GM18519 (cell line): ENCODE measurements at regions not wholly inside any gene's neighbourhood (a gene's known extent, or its start where the extent isn't known, plus 50 kb on each side); places are given as distances from the start of the nearest gene placed in this dataset.
"Not testable (repeated sequence)": the region's sequence is repeated elsewhere in the genome, so short reads cannot be mapped to it uniquely, and the experiment has no call there.

Experiments
- ATAC-seq: cut with Tn5 transposase; IDR thresholded peaks from one replicate; pipeline ENCODE4 v1.9.1; 2021; ENCODE audit warnings: mild to moderate bottlenecking, moderate library complexity; ENCODE audit not compliant: unreplicated experiment, low FRiP score

DNA sequence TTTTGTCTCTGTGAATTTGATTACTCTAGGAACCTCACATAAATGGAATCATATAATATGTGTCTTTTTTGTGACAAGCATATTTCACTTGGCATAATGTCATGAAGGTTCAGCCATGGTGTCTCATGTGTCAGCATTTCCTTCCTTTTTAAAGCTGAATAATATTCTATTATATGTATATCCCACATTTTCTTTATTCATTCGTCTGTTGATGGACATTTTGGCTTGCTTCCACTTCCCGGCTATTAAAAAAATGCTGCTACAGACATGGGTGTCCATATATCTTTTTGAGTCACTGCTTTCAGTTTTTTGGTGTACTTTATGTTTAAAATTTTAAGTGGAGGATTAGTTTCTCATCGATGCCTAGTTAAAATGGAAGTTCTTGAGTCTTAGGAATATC is 59.8 kb upstream of the C5orf63 start:
- ATAC-seq = no peak

- ATAC-seq = no peak
These were observed 63.6 kb upstream of the C5orf63 start for GRCh38 chr5:127136908-127137307.

DNA sequence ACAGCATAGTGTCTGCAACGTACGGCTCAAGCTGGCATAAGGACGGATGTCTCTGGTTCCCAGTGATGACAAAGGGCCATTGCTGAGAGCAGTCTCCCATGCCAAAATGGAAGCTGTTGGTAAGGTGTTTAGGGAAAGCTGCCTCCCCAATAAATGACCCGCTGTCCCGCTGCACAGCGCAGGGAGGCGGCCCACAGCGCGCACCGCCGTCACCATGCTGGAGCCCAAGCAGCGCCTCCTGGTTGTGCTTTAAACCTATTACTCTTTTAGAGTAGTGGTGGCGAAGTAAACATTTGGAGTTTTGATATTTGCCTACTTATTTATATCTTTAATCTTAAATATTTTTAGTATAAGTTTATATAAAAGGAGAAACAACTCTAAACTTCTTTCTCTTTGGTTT is 70.4 kb upstream of the C5orf63 start:
- no peak for ATAC-seq

GRCh38 chr5:127153031-127153430 is 79.7 kb upstream of the C5orf63 start:
- ATAC-seq = no peak

- no peak for ATAC-seq
These were observed 80.2 kb upstream of the C5orf63 start for GRCh38 chr5:127153521-127153920.

DNA sequence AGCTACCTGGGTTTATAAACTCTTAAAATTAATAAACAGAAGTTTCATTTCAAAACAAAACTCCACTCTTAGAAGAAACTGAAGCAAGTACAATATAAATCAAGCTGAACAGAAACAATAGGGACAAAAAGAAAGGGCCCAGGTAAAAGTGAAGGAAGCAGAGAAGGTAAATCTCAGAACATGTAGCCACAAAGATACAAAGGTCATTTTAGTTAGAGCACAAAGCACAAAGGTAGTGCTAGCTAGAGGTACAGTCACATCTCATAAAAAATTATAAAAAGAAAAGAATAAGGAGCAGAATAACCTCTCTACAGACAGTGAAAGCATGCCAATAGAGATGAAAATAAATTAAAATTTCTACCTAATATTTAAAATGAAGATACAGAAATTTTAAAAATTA is 90.4 kb upstream of the C5orf63 start:
- no peak for ATAC-seq

DNA sequence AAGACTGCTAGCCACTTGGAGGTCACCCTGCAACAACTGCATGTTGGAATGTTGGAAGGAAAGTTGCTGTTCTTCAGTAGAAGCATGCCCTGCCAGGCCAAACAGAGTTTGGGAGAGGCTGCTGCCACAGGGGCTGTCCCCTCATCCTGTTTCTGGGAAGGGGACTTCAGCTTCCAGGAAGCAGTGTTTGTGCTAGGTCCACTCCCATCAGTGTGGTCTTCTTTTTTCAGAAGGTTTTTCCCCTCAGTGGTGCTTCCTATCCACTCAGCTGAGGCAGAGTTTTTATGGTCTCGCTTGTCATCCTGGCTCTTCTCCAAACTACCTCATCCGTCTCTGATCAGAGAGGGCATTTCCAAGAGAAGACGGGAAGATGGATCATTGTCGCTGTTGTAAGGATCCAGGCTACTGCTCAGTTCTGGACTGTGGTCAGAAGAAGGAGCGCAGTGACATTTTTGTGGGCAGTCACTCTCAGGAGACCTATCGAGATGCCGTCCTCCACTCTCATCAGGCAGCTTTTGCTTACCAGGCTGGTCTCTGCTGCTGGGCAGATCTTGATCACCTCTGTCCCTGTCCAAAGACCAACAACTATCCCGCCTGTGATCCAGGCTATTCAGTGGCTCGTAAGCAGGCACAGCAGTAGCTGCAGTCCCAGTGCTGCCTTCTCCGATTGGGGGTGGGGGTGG is 97.8 kb upstream of the C5orf63 start:
- ATAC-seq = no peak

GRCh38 chr5:127176769-127177168 is 103.5 kb upstream of the C5orf63 start:
- ATAC-seq = no peak

DNA sequence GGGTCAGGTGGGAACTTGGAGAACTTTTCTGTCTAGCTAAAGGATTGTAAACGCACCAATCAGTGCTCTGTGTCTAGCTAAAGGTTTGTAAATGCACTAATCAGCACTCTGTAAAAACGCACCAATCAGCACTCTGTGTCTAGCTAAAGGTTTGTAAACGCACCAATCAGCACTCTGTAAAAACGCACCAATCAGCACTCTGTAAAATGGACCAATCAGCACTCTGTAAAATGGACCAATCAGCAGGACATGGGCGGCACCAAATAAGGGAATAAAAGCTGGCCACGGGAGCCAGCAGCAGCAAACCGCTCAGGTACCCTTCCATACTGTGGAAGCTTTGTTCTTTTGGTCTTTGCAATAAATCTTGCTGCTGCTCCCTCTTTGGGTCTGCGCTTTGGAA is 108.0 kb upstream of the MEGF10 start:
- ATAC-seq = not testable (repeated sequence)

DNA sequence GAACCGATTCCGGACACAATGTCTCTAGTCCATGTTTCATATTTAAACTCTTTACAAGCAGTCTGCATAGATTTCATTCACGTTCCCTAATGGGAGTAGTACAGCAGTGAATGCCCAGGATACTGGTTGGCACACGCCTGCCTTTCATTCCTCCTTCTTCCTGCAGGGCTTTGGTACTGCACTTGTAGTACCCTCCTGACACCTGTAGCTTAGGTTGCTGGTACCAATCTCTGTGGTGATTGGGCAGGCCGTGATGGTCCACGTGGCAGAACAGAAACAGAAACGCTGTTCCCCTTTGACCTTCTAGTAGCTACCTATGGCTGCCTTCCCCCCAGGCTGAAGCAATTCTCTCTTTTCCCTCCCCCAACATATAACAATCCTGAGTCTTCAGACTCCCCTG is 107.3 kb upstream of the MEGF10 start:
- ATAC-seq = no peak

DNA sequence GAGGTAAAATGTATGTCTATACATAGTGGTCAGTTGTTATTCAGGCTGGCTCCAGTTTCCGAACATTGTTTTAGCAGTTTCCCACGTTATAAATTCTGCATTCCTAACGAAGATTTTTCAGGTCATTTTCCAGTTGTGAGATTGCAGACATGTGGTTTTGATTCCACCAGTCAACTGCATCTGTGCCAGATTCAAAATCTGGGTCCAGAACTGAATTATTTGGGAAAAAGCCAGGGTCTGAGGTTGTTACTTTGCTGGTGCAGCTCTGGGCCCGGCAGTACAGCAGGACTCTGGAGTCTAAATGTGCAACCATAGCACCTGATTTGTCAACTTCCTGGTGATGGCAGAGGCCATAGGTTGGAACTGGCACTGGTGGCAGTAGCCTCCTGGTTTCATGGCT is 105.7 kb upstream of the MEGF10 start:
- ATAC-seq = no peak

DNA sequence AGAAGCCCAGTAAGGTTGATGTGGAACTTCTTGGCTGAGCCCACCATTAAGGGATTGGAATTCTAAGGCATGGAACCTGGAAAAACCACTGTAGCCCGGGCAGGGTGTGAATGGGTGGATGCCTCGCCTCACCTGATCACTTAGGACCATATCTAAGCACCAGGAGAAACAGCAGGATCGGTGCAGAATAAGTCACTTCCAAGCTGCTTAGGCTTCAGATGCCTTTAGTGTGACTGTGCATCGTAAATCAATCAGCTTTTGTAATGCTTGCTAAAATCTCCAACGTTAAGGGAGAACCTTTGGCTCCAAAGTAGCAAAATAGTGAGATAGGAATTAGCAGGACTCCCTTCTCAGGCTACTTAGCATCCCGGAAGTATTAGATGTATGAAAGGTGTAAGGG is 103.9 kb upstream of the MEGF10 start:
- ATAC-seq = no peak

DNA sequence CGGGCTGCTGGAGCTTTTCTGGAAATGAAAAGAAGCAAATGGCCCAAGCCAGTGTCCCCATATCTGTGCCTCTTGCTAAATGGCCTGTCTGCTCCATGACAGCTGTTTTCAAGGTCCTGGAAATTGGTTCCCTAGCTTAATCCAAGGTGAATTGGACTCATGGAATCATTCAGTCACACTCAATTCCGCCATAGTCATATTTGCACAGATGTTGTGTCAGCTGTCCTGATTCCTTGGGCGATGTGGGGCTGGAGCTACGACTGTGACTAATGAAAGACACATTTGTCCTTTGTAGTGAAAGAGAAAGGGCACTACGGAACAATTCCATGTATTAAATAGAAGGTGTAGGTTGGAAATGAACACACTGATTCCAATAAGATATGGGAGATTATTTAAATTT is 102.9 kb upstream of the MEGF10 start:
- no peak for ATAC-seq

DNA sequence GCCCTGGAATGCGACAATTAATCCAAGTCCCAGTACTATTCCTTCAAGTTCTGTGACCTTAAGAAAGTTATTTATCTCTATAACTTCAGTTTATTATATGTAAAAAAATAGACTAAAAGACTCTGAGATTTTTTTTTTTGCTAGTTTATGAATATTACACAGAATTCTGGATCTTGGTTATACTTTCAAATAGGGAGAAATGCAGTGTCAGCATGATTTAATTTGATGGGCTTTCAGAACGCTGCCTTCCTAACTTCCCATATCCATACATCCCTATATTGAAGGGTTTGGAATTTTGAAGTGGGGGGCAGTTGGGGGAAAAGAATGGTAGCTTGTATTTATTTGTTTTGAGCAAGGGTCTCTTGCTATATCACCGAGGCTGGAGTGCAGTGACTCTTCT is 98.4 kb upstream of the MEGF10 start:
- ATAC-seq = no peak

GRCh38 chr5:127192836-127193338 is 97.7 kb upstream of the MEGF10 start:
- no peak for ATAC-seq

- ATAC-seq = no peak
These were observed 94.6 kb upstream of the MEGF10 start for GRCh38 chr5:127196042-127196441.

- not testable (repeated sequence) for ATAC-seq
These were observed 93.0 kb upstream of the MEGF10 start for GRCh38 chr5:127197402-127198167.

DNA sequence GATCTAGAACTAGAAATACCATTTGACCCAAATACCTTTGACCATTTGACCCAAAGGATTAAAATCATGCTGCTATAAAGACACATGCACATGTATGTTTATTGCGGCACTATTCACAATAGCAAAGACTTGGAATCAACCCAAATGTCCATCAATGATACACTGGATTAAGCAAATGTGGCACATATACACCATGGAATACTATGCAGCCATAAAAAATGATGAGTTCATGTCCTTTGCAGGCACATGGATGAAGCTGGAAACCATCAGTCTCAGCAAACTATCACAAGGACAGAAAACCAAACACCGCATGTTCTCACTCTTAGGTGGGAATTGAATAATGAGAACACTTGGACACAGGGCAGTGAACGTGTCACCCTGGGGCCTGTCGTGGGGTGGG is 87.9 kb upstream of the MEGF10 start:
- ATAC-seq = not testable (repeated sequence)

DNA sequence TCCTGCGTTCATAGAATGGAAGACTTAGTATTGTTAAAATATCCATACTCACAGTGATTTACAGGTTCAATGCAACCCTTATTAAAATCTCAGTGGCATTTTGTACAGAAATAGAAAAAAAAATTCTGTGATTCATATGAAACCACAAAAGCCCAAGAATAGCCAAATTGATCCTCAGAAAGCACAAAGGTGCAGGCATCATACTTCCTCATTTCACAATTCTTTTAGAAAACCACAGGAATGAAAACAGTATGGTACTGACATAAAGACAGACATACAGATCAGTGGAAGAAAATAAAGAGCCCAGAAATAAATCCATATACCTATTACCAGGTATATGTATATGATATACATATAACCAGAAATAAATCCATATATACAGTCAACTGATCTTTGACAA is 86.8 kb upstream of the MEGF10 start:
- no peak for ATAC-seq

GRCh38 chr5:127205147-127205546 is 85.4 kb upstream of the MEGF10 start:
- no peak for ATAC-seq

- ATAC-seq = no peak
These were observed 84.1 kb upstream of the MEGF10 start for GRCh38 chr5:127206320-127207113.
